ENCODE measurements at regions not wholly inside any gene's neighbourhood (a gene's known extent, or its start where the extent isn't known, plus 50 kb on each side); places are given as distances from the start of the nearest gene placed in this dataset.

GRCh38 chr11:92740276-92740675 lies 229.2 kb upstream of the MTNR1B start:
- H2BK12ac ChIP-seq (ENCODE audit: low read length) = no peak overlapping the region
- H2BK5ac ChIP-seq (ENCODE audit: low read depth, low read length, poor library complexity) = no peak overlapping the region
- H3K4me2 ChIP-seq (ENCODE audit: low read length) = no peak overlapping the region
- H2AFZ ChIP-seq (ENCODE audit: insufficient read depth, low read length, poor library complexity) = no peak overlapping the region
- H3K4ac ChIP-seq (ENCODE audit: low read depth, low read length) = no peak overlapping the region
- H3K23ac ChIP-seq (ENCODE audit: low read length) = no peak overlapping the region
- H4K12ac ChIP-seq (ENCODE audit: low read depth, low read length) = no peak overlapping the region
- H3K9ac ChIP-seq (ENCODE audit: low read length) = no peak overlapping the region
- H3K4me3 ChIP-seq (ENCODE audit: low read depth, low read length) = no peak overlapping the region
- no CpG with 5 or more reads among the region's 2 CpGs for WGBS (ENCODE audit: extremely low coverage, insufficient coverage, insufficient read length)
- no peaks in the 10 kb centered on the region for H3K27me3 ChIP-seq (ENCODE audit: insufficient read depth, low read length)
- no peaks in the 10 kb centered on the region for H3K9me3 ChIP-seq (ENCODE audit: insufficient read depth, low read depth, low read length)
- no peak overlapping the region for H2AK5ac ChIP-seq (ENCODE audit: low read length)
- H3K4me1 ChIP-seq (ENCODE audit: control insufficient read depth in 1 of 2, insufficient read depth in 2 of 2, low read length in 2 of 2) = peaks cover 0 to 2% of the 10 kb centered on the region in 2 experiments
- no peaks in the 10 kb centered on the region for H3K36me3 ChIP-seq (ENCODE audit: control insufficient read depth in 1 of 2, insufficient read depth in 2 of 2, low read length in 2 of 2)
- H4K8ac ChIP-seq (ENCODE audit: low read depth, low read length) = no peak overlapping the region
- H4K91ac ChIP-seq (ENCODE audit: low read depth, low read length) = no peak overlapping the region
- H3K27ac ChIP-seq (ENCODE audit: low read depth, low read length) = no peak overlapping the region
- H3K79me2 ChIP-seq (ENCODE audit: control insufficient read depth, insufficient read depth, low read length, poor library complexity) = no peaks in the 10 kb centered on the region
- H3K14ac ChIP-seq (ENCODE audit: low read length) = no peak overlapping the region
- no peaks in the 10 kb centered on the region for H3K79me1 ChIP-seq (ENCODE audit: low read length)
- no peak overlapping the region for H3K18ac ChIP-seq (ENCODE audit: low read length)
- DNase-seq = peak; percentile 89 to 90
- H2BK120ac ChIP-seq (ENCODE audit: insufficient read depth, low read length, poor library complexity) = no peak overlapping the region

DNA sequence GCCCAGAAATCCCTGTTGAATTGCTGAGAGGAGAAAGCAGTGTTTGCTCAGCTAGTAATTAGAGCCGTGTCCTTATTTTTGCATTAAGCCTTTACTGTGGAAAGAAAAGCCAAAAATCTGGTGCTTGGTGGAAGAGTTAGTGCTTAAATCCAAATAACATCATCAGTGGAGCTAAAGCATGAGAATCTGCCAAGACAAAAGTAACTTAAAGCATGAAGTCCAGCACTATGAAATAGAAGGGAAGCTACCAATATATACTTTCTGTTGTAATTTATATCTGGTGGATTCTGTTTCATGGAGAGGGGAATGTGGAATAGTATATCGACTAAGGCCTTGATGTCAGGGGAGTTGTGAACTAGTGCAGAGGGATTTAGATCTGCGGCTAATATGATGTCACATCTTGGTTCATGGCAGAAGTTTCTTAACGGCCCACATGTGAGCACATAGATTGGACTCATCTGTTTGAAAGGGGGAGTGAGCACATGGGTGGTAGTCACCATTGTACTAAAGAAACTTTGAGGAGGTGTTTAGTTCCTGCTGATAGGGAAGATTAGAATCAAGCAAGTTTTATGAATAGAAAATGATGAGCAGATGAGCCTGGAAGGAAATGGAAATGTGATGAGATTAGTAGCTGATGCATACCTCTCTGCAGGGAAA lies 224.4 kb upstream of the MTNR1B start:
- Histone ChIP-seq H3K36me3 (ENCODE audit: control insufficient read depth in 1 of 2, insufficient read depth in 2 of 2, low read length in 2 of 2) (no peaks in the 10 kb centered on the region), H2AK5ac (ENCODE audit: low read length) (no peak overlapping the region), H2AFZ (ENCODE audit: insufficient read depth, low read length, poor library complexity) (no peak overlapping the region), H3K4me3 (ENCODE audit: low read depth, low read length) (no peak overlapping the region), H3K14ac (ENCODE audit: low read length) (no peak overlapping the region), H2BK5ac (ENCODE audit: low read depth, low read length, poor library complexity) (no peak overlapping the region), H3K27me3 (ENCODE audit: insufficient read depth, low read length) (no peaks in the 10 kb centered on the region), H4K12ac (ENCODE audit: low read depth, low read length) (no peak overlapping the region), H3K79me1 (ENCODE audit: low read length) (no peaks in the 10 kb centered on the region), H2BK120ac (ENCODE audit: insufficient read depth, low read length, poor library complexity) (no peak overlapping the region), H3K23ac (ENCODE audit: low read length) (no peak overlapping the region), H3K79me2 (ENCODE audit: control insufficient read depth, insufficient read depth, low read length, poor library complexity) (no peaks in the 10 kb centered on the region), H3K9ac (ENCODE audit: low read length) (no peak overlapping the region), H4K8ac (ENCODE audit: low read depth, low read length) (no peak overlapping the region), H2BK12ac (ENCODE audit: low read length) (no peak overlapping the region), H4K91ac (ENCODE audit: low read depth, low read length) (no peak overlapping the region), H3K18ac (ENCODE audit: low read length) (no peak overlapping the region), H3K4me1 (ENCODE audit: control insufficient read depth in 1 of 2, insufficient read depth in 2 of 2, low read length in 2 of 2) (peaks cover 0 to 2% of the 10 kb centered on the region in 2 experiments), H3K4me2 (ENCODE audit: low read length) (no peak overlapping the region), H3K4ac (ENCODE audit: low read depth, low read length) (no peak overlapping the region), H3K9me3 (ENCODE audit: insufficient read depth, low read depth, low read length) (no peaks in the 10 kb centered on the region), H3K27ac (ENCODE audit: low read depth, low read length) (no peak overlapping the region)
- no peak for DNase-seq
- WGBS (ENCODE audit: extremely low coverage, insufficient coverage, insufficient read length) = no CpG with 5 or more reads among the region's 4 CpGs

- H3K4me1 ChIP-seq (ENCODE audit: control insufficient read depth in 1 of 2, insufficient read depth in 2 of 2, low read length in 2 of 2) = no peaks in the 10 kb centered on the region
- H3K27me3 ChIP-seq (ENCODE audit: insufficient read depth, low read length) = no peaks in the 10 kb centered on the region
- no peak overlapping the region for H2BK120ac ChIP-seq (ENCODE audit: insufficient read depth, low read length, poor library complexity)
- no peak overlapping the region for H3K23ac ChIP-seq (ENCODE audit: low read length)
- no peak overlapping the region for H3K4me2 ChIP-seq (ENCODE audit: low read length)
- H3K79me2 ChIP-seq (ENCODE audit: control insufficient read depth, insufficient read depth, low read length, poor library complexity) = no peaks in the 10 kb centered on the region
- H3K9ac ChIP-seq (ENCODE audit: low read length) = peak overlapping the region; percentile 7
- no peaks in the 10 kb centered on the region for H3K9me3 ChIP-seq (ENCODE audit: insufficient read depth, low read depth, low read length)
- H4K12ac ChIP-seq (ENCODE audit: low read depth, low read length) = no peak overlapping the region
- no peak overlapping the region for H3K14ac ChIP-seq (ENCODE audit: low read length)
- H3K4ac ChIP-seq (ENCODE audit: low read depth, low read length) = no peak overlapping the region
- no peak overlapping the region for H3K18ac ChIP-seq (ENCODE audit: low read length)
- no peak overlapping the region for H2AK5ac ChIP-seq (ENCODE audit: low read length)
- H2BK5ac ChIP-seq (ENCODE audit: low read depth, low read length, poor library complexity) = no peak overlapping the region
- H3K27ac ChIP-seq (ENCODE audit: low read depth, low read length) = no peak overlapping the region
- H3K79me1 ChIP-seq (ENCODE audit: low read length) = no peaks in the 10 kb centered on the region
- H3K36me3 ChIP-seq (ENCODE audit: control insufficient read depth in 1 of 2, insufficient read depth in 2 of 2, low read length in 2 of 2) = no peaks in the 10 kb centered on the region
- WGBS (ENCODE audit: extremely low coverage, insufficient coverage, insufficient read length) = no CpG with 5 or more reads among the region's 5 CpGs
- H4K91ac ChIP-seq (ENCODE audit: low read depth, low read length) = no peak overlapping the region
- H2AFZ ChIP-seq (ENCODE audit: insufficient read depth, low read length, poor library complexity) = no peak overlapping the region
- no peak overlapping the region for H4K8ac ChIP-seq (ENCODE audit: low read depth, low read length)
- peak; percentile 78 to 89 for DNase-seq
- H2BK12ac ChIP-seq (ENCODE audit: low read length) = no peak overlapping the region
- H3K4me3 ChIP-seq (ENCODE audit: low read depth, low read length) = no peak overlapping the region
These were observed 218.7 kb upstream of the MTNR1B start for GRCh38 chr11:92750794-92751193.

DNA sequence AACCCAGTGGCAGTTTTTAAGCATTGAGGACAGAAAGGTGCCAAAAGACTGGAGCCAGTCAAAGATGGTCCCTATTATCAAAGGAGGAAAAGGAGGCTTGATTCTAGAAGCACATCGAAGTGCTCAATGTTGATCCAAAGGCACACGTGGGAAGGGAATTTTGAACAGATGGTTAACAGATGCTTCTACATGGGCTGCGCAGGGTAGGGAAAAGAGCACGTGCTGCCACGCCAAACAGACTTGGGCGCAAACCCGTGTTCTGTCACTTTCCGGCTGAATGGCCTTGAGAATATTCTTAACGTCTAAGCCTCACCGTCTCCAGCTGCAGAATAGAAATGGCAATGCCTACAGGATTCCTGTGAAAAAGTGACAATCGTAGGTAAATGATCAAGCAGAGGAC lies 217.9 kb upstream of the MTNR1B start:
- Histone ChIP-seq H3K79me2 (ENCODE audit: control insufficient read depth, insufficient read depth, low read length, poor library complexity) (no peaks in the 10 kb centered on the region), H4K91ac (ENCODE audit: low read depth, low read length) (no peak overlapping the region), H3K4me2 (ENCODE audit: low read length) (no peak overlapping the region), H3K9ac (ENCODE audit: low read length) (no peak overlapping the region), H2AK5ac (ENCODE audit: low read length) (no peak overlapping the region), H4K8ac (ENCODE audit: low read depth, low read length) (no peak overlapping the region), H3K79me1 (ENCODE audit: low read length) (no peaks in the 10 kb centered on the region), H4K12ac (ENCODE audit: low read depth, low read length) (no peak overlapping the region), H3K27ac (ENCODE audit: low read depth, low read length) (no peak overlapping the region), H3K4ac (ENCODE audit: low read depth, low read length) (no peak overlapping the region), H2BK12ac (ENCODE audit: low read length) (no peak overlapping the region), H3K9me3 (ENCODE audit: insufficient read depth, low read depth, low read length) (no peaks in the 10 kb centered on the region), H2BK120ac (ENCODE audit: insufficient read depth, low read length, poor library complexity) (no peak overlapping the region), H2AFZ (ENCODE audit: insufficient read depth, low read length, poor library complexity) (no peak overlapping the region), H3K18ac (ENCODE audit: low read length) (no peak overlapping the region), H3K27me3 (ENCODE audit: insufficient read depth, low read length) (no peaks in the 10 kb centered on the region), H3K23ac (ENCODE audit: low read length) (no peak overlapping the region), H2BK5ac (ENCODE audit: low read depth, low read length, poor library complexity) (no peak overlapping the region), H3K4me3 (ENCODE audit: low read depth, low read length) (no peak overlapping the region), H3K14ac (ENCODE audit: low read length) (no peak overlapping the region), H3K4me1 (ENCODE audit: control insufficient read depth in 1 of 2, insufficient read depth in 2 of 2, low read length in 2 of 2) (no peaks in the 10 kb centered on the region), H3K36me3 (ENCODE audit: control insufficient read depth in 1 of 2, insufficient read depth in 2 of 2, low read length in 2 of 2) (no peaks in the 10 kb centered on the region)
- no peak for DNase-seq
- no CpG with 5 or more reads among the region's 11 CpGs for WGBS (ENCODE audit: extremely low coverage, insufficient coverage, insufficient read length)

All from trophoblast cell (in vitro differentiated cells and primary cell).